Glutamatergic neuron (in vitro differentiated cells): ENCODE measurements at regions not wholly inside any gene's neighbourhood (a gene's known extent, or its start where the extent isn't known, plus 50 kb on each side); places are given as distances from the start of the nearest gene placed in this dataset.

Experiments
- DNase-seq: peaks from one replicate; pipeline ENCODE4 v3.0.0; 2022
- H3K27ac Mint-ChIP-seq: one replicate; pipeline ENCODE4 v1.8.0; 2020; ENCODE audit warnings: mild to moderate bottlenecking, mixed read lengths, inconsistent platforms; ENCODE audit not compliant: unreplicated experiment
- H3K27me3 Mint-ChIP-seq: one replicate; pipeline ENCODE4 v1.8.0; 2020; ENCODE audit warnings: mild to moderate bottlenecking, moderate library complexity, mixed read lengths, inconsistent platforms; ENCODE audit not compliant: unreplicated experiment
- H3K36me3 Mint-ChIP-seq: one replicate; pipeline ENCODE4 v1.8.0; 2020; ENCODE audit warnings: mild to moderate bottlenecking, mixed read lengths, inconsistent platforms; ENCODE audit not compliant: unreplicated experiment
- H3K4me1 Mint-ChIP-seq: one replicate; pipeline ENCODE4 v1.8.0; 2020; ENCODE audit warnings: mild to moderate bottlenecking, low read depth, mixed read lengths, inconsistent platforms; ENCODE audit not compliant: unreplicated experiment
- H3K4me3 Mint-ChIP-seq: one replicate; pipeline ENCODE4 v1.8.0; 2020; ENCODE audit warnings: mild to moderate bottlenecking, mixed read lengths, inconsistent platforms; ENCODE audit not compliant: unreplicated experiment
- H3K9me3 Mint-ChIP-seq: one replicate; pipeline ENCODE4 v1.8.0; 2020; ENCODE audit warnings: mild to moderate bottlenecking, moderate library complexity, mixed read lengths, inconsistent platforms; ENCODE audit not compliant: unreplicated experiment
- TF ChIP-seq, protein P1 (sequence below): fragments of 200-600 bp; sonication (generic); IDR thresholded peaks from one replicate; pipeline ENCODE4 v1.5.0; 2021; ENCODE audit not compliant: partially characterized antibody, unreplicated experiment

DNA sequence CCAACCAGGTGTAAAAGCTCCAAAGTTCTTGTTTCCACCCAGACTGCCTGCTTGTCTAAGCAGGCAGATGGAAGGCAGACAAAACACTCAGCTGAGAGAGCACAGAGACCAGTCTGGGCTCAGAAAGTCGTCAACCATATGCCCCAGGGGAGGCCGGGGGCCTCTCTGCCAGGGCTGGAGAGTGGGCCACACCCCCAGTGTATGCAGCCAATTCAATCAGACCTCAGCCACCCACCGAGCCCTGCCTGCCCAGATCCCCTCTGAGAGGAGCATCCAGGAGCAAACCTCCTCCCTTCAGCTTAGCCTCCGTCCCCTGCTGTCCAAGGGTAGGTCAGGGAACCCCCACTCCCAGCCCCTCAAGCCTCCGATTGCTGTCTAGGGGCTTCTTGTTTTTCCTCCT, 196.3 kb downstream of the LSM5 start:
- H3K4me1 Mint-ChIP-seq = peaks cover 7% of the 10 kb centered on the region
- no peak overlapping the region for H3K27ac Mint-ChIP-seq
- TF ChIP-seq, protein P1, sequence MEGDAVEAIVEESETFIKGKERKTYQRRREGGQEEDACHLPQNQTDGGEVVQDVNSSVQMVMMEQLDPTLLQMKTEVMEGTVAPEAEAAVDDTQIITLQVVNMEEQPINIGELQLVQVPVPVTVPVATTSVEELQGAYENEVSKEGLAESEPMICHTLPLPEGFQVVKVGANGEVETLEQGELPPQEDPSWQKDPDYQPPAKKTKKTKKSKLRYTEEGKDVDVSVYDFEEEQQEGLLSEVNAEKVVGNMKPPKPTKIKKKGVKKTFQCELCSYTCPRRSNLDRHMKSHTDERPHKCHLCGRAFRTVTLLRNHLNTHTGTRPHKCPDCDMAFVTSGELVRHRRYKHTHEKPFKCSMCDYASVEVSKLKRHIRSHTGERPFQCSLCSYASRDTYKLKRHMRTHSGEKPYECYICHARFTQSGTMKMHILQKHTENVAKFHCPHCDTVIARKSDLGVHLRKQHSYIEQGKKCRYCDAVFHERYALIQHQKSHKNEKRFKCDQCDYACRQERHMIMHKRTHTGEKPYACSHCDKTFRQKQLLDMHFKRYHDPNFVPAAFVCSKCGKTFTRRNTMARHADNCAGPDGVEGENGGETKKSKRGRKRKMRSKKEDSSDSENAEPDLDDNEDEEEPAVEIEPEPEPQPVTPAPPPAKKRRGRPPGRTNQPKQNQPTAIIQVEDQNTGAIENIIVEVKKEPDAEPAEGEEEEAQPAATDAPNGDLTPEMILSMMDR = no peak
- peaks cover 6% of the 10 kb centered on the region for H3K9me3 Mint-ChIP-seq
- H3K27me3 Mint-ChIP-seq = peaks cover 4% of the 10 kb centered on the region
- H3K4me3 Mint-ChIP-seq = no peak overlapping the region
- no peaks in the 10 kb centered on the region for H3K36me3 Mint-ChIP-seq
- DNase-seq = peak; percentile 35

DNA sequence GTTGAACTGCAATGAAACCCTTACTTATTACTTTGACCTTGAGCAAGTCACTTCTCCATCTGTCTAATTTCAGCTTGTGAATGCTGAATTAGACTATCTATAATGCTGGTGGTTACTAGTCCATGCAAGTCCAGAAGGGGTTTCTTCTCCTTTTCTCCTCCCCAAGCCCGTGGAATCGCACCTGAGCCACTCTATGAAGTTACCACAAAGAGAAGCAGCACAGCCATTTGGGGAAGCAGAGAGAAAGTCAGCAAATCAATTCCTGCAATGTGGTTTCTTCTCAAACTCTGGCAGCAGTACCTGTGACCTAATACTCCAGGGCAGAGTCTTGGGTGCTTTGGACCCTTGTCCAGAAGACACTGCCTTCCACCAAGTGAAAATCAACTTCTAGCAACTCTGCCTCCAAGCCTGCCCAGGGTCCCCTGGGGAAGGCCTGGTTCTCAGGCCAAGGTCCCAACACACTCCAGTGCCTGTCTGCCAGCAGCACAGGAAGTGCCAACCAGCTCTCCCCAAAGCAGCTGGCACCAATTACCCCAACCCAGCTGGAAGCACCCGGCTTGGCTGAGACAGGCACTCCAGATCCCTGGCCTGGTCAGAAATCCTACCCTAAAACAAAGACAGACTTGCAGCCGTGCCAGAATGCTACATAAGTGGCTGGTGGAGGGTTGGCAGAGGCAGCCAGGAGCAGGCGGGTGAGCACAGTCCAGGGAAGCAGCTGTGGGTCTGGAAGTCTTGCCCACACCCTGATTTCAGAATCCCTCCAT, 200.3 kb downstream of the LSM5 start:
- Mint-ChIP-seq H3K27me3 (no peaks in the 10 kb centered on the region), H3K9me3 (peaks cover 1% of the 10 kb centered on the region), H3K27ac (no peak overlapping the region), H3K4me3 (no peak overlapping the region), H3K36me3 (no peaks in the 10 kb centered on the region), H3K4me1 (peaks cover 5% of the 10 kb centered on the region)
- TF ChIP-seq, protein P1 = no peak
- DNase-seq = no peak

DNA sequence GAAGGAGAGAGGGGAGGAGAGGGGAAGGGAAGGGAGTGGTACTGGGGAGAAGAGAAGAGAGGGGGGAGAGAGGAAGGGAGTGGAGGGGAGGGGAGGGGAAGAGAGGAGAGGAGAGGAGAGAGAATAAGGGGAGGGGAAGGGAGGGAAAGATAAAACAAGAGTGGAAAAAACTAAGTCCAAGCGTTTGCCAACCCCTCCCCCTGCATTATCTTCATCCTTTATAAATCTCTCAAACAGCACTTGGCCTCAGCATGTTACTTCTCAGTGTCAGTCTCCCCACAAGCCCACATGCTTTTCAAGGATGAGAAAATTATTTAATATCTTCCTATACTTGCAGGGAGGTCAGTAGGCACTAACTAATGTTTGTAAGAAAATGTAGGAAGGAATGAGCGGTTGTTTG, 204.5 kb downstream of the LSM5 start:
- TF ChIP-seq, protein P1 = no peak
- Mint-ChIP-seq H3K4me1 (peaks cover 3% of the 10 kb centered on the region), H3K4me3 (no peak overlapping the region), H3K36me3 (no peaks in the 10 kb centered on the region), H3K27ac (no peak overlapping the region), H3K27me3 (no peaks in the 10 kb centered on the region), H3K9me3 (peaks cover 3% of the 10 kb centered on the region)
- DNase-seq = no peak

DNA sequence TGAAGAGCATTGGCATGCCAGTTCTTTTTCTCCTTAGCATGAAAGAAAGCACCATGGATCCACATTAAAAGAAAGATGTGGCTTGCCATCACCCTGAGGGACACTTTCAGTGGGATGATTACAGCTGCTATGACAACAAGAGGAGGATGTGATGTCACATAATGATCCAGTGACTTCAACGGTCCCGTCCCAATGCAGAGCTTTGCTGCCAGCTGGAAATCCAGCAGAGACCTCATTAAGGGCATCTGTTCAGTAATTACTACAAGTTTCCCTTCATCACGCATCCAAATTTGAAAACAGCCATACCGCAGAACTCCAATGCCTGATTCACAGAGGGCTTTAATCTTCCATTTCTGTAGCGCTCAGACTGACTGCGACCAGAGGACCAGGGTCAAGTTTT, 206.6 kb downstream of the LSM5 start:
- TF ChIP-seq, protein P1 = no peak
- Mint-ChIP-seq H3K27me3 (no peaks in the 10 kb centered on the region), H3K9me3 (peaks cover 2% of the 10 kb centered on the region), H3K4me1 (peaks cover 3% of the 10 kb centered on the region), H3K27ac (no peak overlapping the region), H3K4me3 (no peak overlapping the region), H3K36me3 (no peaks in the 10 kb centered on the region)
- DNase-seq = no peak

DNA sequence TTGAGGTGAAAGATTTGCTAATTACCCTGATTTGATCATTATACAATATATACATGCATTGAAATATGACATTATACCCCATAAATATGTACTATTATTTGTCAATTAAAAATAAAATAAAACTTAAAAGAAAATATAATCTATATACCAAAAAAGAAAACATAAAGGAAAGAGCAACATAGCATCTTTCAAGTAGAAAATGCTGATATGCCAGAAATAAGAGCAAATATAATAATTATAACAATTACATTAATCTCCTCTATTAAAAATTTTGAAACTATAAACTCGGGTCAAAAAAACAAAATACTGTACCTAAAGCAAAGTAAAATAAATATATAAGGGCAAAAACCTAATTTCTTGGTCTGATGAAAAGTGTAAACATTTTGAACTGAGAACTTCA, 209.3 kb upstream of the PDE1C start:
- DNase-seq = no peak
- Mint-ChIP-seq H3K27me3 (no peaks in the 10 kb centered on the region), H3K4me1 (peaks cover 3% of the 10 kb centered on the region), H3K36me3 (no peaks in the 10 kb centered on the region), H3K27ac (no peak overlapping the region), H3K4me3 (no peak overlapping the region), H3K9me3 (peaks cover 1% of the 10 kb centered on the region)
- TF ChIP-seq, protein P1 = no peak
